Cardiac fibroblast (primary cell): ENCODE measurements at regions not wholly inside any gene's neighbourhood (a gene's known extent, or its start where the extent isn't known, plus 50 kb on each side); places are given as distances from the start of the nearest gene placed in this dataset.

Experiments used
- DNase-seq, 2 donors: peaks; one replicate each; pipeline versions ENCODE4 v3.0.0 to v3.0.0-alpha.2; 2010; ENCODE audit warnings: low read depth in 2 of 2
- H3K4me3 ChIP-seq, 2 donors: replicated peaks in 1 of 2; 1 replicate in 1 of 2; 2 replicates in 1 of 2; pipeline ENCODE4 v1.5.1; 2011; ENCODE audit warnings: low read depth in 2 of 2, low read length in 2 of 2, mild to moderate bottlenecking in 2 of 2, moderate library complexity in 1 of 2
- CTCF ChIP-seq: IDR thresholded peaks from one replicate; pipeline ENCODE4 v1.5.1; 2011; ENCODE audit warnings: low read depth, mild to moderate bottlenecking, low read length, inconsistent platforms

GRCh38 chr16:86680661-86681030 lies 102.3 kb downstream of the FOXL1 start:
- no peak overlapping the region for H3K4me3 ChIP-seq
- no peak for TF ChIP-seq CTCF
- no peak for DNase-seq

DNA sequence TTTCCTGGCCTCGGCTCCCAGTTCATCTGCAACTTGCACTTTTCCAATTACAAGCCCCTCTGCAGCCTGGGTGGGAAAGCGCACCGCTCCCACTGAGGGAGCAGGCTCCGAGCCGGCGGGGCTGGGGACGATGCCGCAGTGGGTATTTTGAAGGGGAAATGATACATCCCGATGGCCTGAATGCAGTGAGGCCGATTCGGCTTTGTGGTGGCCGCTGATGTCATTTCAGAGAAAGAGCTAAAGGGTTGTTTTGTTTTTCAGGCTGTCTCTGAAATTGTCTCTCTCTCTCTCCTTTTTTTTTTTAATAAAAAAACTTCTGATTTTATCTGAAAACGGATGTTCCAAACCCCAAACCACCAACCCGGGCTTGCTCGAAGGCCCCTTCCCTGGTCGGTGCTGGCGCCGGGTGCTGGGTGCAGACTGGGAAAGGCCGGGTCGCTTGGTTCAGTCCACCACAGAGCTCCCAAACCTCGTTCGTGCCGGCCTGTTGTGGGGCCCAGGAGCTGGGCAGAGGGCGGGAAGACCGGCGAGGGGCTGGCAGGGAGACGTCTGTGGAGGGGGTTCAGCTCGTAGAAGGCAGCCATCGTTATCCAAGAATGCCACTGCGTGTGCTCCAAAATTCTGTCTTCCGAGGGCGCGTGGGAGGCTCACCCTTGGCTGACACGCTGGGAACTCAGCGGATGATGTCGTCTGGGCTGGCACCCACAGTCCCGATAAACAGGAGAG lies 102.8 kb downstream of the FOXL1 start:
- TF ChIP-seq CTCF, result no peak
- peak; percentile 57 to 80 for DNase-seq
- no peak overlapping the region for H3K4me3 ChIP-seq

GRCh38 chr16:86681757-86682106 lies 103.4 kb downstream of the FOXL1 start:
- no peak for TF ChIP-seq CTCF
- no peak for DNase-seq
- H3K4me3 ChIP-seq, result no peak overlapping the region

GRCh38 chr16:86682219-86682904 lies 104.0 kb downstream of the FOXL1 start:
- no peak overlapping the region for H3K4me3 ChIP-seq
- DNase-seq, result peak in 1 of 2 donors; percentile 24
- TF ChIP-seq CTCF, result no peak

- no peak for TF ChIP-seq CTCF
- H3K4me3 ChIP-seq, result no peak overlapping the region
Observed at GRCh38 chr16:86683441-86684194, 105.3 kb downstream of the FOXL1 start.

DNA sequence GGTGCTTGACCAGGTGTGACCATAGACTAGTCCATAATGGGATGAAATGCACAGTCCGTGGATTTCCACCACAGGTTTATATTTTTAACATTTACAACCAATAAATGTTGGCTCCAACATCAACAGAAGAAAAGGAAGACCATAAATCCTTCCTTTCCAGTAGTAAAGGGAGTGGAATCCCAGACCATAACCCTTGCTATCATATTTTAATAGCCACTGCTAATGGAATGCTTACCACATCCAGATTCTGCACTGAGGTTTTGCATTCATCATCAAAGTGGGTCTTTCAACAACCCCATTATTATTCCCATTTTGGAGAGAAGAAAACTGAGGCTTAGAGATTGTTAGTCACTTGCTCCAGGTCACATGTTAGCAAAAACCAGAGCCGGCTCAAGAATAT lies 106.7 kb downstream of the FOXL1 start:
- H3K4me3 ChIP-seq, result no peak overlapping the region
- TF ChIP-seq CTCF, result no peak
- DNase-seq, result no peak

More at GRCh38 chr16:86683441-86684194, 105.3 kb downstream of the FOXL1 start:
- no peak for DNase-seq
